Suppressor macrophage treated with lipopolysaccharide for 4 hours (primary cell): ENCODE measurements at regions not wholly inside any gene's neighbourhood (a gene's known extent, or its start where the extent isn't known, plus 50 kb on each side); places are given as distances from the start of the nearest gene placed in this dataset.
"Not testable (repeated sequence)": the region's sequence is repeated elsewhere in the genome, so short reads cannot be mapped to it uniquely, and the experiment has no call there.

Experiments
- DNase-seq: peaks from one replicate; pipeline ENCODE4 v3.0.0-alpha.2; 2020

DNA sequence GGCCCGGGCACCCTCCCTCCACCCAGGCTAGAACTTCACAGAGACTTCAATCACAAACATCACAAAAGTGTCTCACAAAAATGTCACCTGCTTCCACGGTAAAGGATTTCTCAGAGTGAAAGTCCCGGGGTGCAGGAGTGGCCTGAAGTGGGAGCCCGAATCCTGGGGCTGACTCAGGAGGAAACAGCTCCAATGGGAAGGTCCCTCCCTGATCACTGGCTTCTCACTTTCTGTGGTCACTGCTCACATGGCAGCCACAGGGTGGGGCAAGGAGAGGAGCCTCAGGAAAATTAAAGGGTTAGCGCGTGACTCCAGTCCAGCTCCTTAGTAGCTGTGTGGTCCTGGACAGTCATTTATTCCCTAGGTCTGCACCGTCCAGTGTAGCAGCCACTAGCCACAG, 564.5 kb upstream of the B3GAT1 start:
- DNase-seq = no peak

DNA sequence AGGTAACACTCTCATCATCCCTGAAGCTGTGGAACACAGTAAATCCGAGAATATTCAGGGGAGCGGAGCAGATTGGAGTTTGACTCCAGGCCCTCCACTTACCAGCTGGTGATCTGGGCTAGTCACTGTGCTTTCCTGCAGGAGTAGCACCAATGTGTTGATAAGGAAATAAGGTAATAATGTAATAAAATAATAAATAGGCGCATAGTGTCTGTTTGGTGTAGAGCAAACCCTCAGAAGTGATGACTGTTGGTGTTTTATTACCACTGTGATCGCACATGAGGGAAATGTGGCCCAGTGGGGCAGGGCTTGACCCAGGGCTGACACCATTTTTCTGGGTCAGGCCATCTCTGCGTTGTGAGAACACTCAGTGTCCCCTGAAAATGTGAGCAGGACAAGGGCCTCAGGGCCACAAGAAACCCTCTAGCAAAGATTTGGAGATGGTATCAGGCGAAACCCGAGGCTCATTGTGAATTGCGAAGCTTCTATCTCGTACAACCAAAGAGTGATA, 563.9 kb upstream of the B3GAT1 start:
- DNase-seq = no peak

DNA sequence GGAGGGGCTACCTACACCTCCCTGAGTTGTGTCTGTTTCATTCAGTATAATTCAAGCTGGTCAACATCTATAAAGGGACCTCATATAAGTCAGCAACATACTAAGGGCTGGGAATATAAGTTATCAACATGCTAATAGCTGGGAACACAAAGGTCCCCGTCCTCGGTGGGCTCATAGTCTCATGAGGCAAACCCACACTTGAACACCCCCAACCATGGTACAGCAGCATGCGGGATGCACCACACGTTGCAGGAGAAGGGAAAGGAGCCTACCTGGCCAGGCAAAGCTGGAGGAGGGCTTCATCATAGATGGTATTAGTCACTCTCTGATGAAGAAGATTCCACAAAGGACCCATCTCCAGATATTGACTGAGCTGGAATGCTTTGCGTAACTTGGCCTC, 561.8 kb upstream of the B3GAT1 start:
- no peak for DNase-seq

GRCh38 chr11:134971381-134971780, 559.3 kb upstream of the B3GAT1 start:
- no peak for DNase-seq

GRCh38 chr11:134967746-134968145, 555.7 kb upstream of the B3GAT1 start:
- DNase-seq = no peak

DNA sequence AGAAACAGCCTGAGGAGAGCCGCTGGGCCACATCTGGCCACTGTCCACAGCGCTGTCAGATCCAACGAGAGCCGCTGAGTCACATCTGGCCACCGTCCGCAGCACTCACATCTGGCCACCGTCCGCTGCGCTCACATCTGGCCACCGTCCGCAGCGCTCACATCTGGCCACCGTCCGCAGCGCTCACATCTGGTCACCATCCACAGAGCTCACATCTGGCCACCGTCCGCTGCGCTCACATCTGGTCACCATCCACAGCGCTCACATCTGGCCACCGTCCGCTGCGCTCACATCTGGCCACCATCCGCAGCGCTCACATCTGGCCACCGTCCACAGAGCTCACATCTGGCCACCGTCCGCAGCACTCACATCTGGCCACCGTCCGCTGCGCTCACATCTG, 549.3 kb upstream of the B3GAT1 start:
- not testable (repeated sequence) for DNase-seq

GRCh38 chr11:134958870-134959269, 546.8 kb upstream of the B3GAT1 start:
- no peak for DNase-seq

DNA sequence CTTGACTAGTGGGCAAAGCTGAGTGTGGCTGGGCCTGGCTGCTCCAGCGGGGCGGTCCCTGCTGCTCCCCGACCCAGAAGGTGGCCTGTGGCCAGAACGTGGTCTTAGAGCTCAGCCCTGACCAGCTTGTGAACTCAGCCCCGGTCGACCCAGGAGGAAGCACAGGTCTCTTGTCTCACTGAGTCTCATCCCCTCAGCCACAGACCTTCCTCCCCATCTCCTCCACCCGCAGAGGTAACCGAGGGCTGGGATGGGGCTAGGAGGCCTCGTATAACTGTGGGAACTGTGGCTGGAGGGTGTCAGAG, 546.2 kb upstream of the B3GAT1 start:
- DNase-seq = no peak

GRCh38 chr11:134957540-134958335, 545.7 kb upstream of the B3GAT1 start:
- DNase-seq = no peak

GRCh38 chr11:134956450-134957210, 544.6 kb upstream of the B3GAT1 start:
- DNase-seq = no peak

DNA sequence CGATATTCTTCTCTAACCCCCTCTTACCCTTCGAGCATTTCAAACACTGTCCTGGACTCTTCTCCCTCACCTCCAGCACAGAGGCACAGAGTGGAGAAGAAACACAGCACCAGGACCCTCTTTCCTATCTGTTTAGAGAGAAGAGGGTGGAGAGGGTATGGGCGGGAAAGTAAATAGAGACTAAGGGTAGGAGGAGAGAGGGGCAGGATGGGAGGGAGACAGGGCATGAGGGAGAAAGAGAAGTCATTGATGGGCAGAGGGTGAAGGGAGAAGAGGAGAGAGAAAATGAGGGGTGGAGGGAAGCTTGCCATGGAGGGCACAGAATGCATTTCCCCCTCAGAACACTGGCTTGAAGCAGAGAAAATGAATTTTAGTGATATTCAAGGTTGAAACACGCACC, 543.9 kb upstream of the B3GAT1 start:
- not testable (repeated sequence) for DNase-seq

DNA sequence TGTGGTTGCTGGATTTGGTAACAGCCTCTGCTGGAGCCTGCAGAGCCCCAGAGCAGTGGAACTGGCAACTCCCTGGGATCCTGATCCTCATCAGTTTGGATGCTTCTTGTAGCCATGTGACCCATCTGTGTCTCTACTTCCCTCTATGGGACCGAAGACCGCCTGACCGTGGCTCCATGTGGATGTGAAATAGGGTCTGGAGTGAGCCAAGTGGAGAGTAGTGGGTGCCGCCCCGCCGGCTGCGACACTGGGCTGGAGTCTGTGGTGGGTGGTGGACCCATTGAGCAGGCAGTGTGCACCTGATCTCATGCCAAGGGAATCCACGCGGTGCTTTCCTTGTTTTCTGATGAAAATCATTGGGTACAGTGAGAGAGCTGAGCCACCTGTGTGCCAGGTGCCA, 543.2 kb upstream of the B3GAT1 start:
- no peak for DNase-seq

DNA sequence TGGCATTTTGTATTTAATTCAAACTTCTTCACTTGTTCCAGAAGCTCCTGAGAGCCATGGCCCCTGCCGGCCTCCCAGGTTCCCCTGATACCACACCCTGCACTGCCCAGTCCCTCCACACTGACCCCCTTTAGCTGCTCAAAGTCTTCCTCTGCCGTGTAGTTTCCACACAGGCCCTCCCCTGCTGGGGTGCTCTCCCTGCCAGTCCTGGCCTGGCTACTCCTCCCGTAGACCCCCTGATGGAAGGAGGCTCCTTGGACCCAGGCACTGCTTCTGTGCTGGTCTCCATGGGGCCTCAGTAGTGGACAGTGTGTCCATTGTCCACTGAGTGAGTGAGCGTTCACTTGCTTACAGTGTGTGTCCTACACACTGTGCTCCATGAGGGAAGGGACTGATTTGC, 542.4 kb upstream of the B3GAT1 start:
- not testable (repeated sequence) for DNase-seq

GRCh38 chr11:134953417-134953970, 541.5 kb upstream of the B3GAT1 start:
- DNase-seq = not testable (repeated sequence)

- no peak for DNase-seq
Observed at GRCh38 chr11:134951305-134951700, 539.3 kb upstream of the B3GAT1 start.

DNA sequence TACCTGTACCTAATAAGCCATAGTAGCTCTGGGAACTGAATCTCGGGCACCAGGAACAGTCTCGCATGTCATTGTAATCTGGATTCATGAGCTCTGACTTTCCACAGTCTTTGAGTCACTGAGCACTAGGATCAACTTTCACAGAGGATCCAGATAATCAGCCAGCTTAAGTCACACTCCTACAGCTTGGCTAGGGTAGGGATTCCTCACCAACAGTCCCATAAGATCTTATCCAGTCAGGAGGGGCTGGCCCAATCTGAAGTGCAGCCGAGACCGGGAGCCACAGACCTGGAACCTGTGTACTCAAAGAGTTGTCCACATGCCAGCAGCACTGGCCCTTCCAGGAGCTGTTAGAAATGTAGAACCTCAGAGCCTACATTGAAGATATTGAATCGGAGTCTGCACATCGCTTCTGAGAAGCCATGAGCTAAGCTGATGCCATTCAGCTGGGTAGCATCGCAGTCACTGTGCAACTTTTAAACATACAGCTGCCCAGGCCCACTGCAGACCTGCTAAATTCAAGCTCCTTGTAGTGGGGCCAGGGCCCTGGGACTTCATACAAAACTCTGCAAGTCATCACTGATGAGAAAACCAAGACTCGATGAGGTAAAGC, 538.8 kb upstream of the B3GAT1 start:
- DNase-seq = no peak

GRCh38 chr11:134949121-134950090, 537.4 kb upstream of the B3GAT1 start:
- DNase-seq = no peak

GRCh38 chr11:134947556-134947955, 535.5 kb upstream of the B3GAT1 start:
- no peak for DNase-seq

- DNase-seq = no peak
Observed at GRCh38 chr11:134945993-134946392, 534.0 kb upstream of the B3GAT1 start.

DNA sequence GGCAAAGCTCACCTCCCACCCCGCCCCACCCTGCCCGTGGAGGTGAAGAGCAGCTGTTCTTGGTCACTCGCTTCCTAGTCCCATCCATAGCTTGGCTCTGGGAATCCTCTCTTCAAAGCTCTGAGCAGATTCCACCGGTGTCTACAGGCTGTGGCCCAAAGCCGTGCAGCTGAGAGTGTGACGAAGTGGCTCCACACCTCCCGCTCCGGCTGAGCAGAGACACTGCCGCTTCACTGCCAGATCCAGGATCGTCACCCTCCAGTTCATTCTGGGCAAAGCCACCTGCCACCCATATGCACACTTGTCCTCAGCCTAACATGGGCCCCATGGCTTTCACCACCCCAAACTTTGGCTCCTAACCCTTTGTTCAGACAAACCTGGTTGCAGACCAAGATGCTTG, 532.9 kb upstream of the B3GAT1 start:
- no peak for DNase-seq

GRCh38 chr11:134944131-134944530, 532.1 kb upstream of the B3GAT1 start:
- no peak for DNase-seq

DNA sequence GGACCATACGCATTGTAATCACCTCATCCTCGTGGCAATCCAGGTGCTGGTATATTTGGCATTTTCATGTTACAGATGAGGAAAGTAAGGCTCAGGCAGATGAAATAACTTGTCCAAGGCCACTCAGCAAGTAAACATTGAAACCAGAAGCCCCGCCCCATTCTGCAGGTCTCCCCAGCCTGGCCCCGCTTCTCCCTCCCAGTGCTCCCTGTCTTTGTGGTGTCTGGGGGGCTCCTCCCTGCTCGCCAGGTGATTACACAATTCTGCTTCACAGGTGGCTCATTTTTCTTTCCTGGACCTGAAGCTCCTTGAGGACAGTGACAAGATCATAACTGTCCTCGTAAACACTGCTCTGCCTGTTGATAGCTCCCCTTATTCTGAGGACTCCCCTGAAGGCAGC, 531.5 kb upstream of the B3GAT1 start:
- DNase-seq = no peak
